Dendritic cell treated with granulocyte-macrophage colony-stimulating factor and Interleukin-4, amounts not matched to agents 40 ng/mL and 50 ng/mL, for 4 days (primary cell): ENCODE measurements at regions not wholly inside any gene's neighbourhood (a gene's known extent, or its start where the extent isn't known, plus 50 kb on each side); places are given as distances from the start of the nearest gene placed in this dataset.

Source experiments
- H3K27ac Mint-ChIP-seq: one replicate; pipeline ENCODE4 v1.8.0; 2022; ENCODE audit warnings: mild to moderate bottlenecking, mixed read lengths
- H3K27me3 Mint-ChIP-seq: one replicate; pipeline ENCODE4 v1.8.0; 2022; ENCODE audit warnings: mild to moderate bottlenecking, mixed read lengths
- H3K36me3 Mint-ChIP-seq: one replicate; pipeline ENCODE4 v1.8.0; 2022; ENCODE audit warnings: low read depth, mixed read lengths
- H3K4me1 Mint-ChIP-seq: one replicate; pipeline ENCODE4 v1.8.0; 2022; ENCODE audit warnings: low read depth, mixed read lengths
- H3K4me3 Mint-ChIP-seq: one replicate; pipeline ENCODE4 v1.8.0; 2022; ENCODE audit warnings: mild to moderate bottlenecking, moderate library complexity, mixed read lengths
- H3K9me3 Mint-ChIP-seq: one replicate; pipeline ENCODE4 v1.8.0; 2022; ENCODE audit warnings: mixed read lengths
- intact Hi-C: fragments of 100-400 bp; cut with micrococcal nuclease; formaldehyde crosslinking; loops from one replicate; pipeline ENCODE4 v1.15.0; 2022

DNA sequence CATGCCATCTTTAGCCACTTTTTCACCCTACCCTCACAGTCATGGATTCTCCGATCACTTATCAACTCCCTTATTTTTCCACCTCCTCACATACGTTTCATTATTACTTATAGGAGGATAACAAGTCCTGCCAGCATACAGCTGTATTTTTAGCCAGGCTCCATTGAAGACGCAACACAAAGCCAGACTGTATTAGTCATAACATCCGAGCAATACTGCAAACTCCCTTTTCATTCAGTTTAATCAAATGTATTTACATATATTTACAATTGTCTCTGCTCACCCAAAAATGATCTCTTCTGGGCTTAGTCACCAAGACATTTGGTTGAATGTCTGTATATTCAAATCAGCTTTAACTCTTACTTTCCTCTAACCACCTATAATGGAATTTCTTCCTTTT, 126.4 kb upstream of the PRLR start:
- H3K27me3 Mint-ChIP-seq = no peaks in the 10 kb centered on the region
- no peaks in the 10 kb centered on the region for H3K36me3 Mint-ChIP-seq
- H3K9me3 Mint-ChIP-seq = peaks cover 28% of the 10 kb centered on the region
- H3K27ac Mint-ChIP-seq = no peak overlapping the region
- intact Hi-C loops = no loop called here
- H3K4me1 Mint-ChIP-seq = no peaks in the 10 kb centered on the region
- no peak overlapping the region for H3K4me3 Mint-ChIP-seq

GRCh38 chr5:35354751-35355150, 124.5 kb upstream of the PRLR start:
- H3K36me3 Mint-ChIP-seq = no peaks in the 10 kb centered on the region
- no peaks in the 10 kb centered on the region for H3K4me1 Mint-ChIP-seq
- no peaks in the 10 kb centered on the region for H3K27me3 Mint-ChIP-seq
- no peak overlapping the region for H3K27ac Mint-ChIP-seq
- H3K4me3 Mint-ChIP-seq = no peak overlapping the region
- intact Hi-C loops = no loop called here
- peaks cover 48% of the 10 kb centered on the region for H3K9me3 Mint-ChIP-seq

DNA sequence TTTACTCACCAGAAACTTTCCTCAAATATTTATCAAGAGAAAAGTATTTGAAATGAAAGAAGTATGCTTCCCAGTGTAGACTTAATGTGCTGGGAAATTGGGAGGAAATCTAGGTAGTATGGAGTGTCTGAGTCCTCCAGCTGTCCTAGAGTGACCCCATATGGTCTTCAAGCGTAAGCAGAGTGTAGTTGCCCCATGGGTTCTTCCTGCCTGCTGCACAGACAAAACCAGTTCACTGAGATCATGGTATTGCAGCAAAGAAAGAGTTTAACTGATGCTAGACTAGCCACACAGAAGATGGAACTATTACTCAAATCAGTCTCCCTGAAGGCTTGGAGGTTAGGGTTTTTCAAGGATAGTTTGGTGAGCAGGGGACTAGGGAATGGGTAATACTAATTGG, 114.9 kb upstream of the PRLR start:
- no peaks in the 10 kb centered on the region for H3K4me1 Mint-ChIP-seq
- no peaks in the 10 kb centered on the region for H3K27me3 Mint-ChIP-seq
- intact Hi-C loops = no loop called here
- no peak overlapping the region for H3K27ac Mint-ChIP-seq
- no peaks in the 10 kb centered on the region for H3K36me3 Mint-ChIP-seq
- H3K4me3 Mint-ChIP-seq = no peak overlapping the region
- peaks cover 44% of the 10 kb centered on the region for H3K9me3 Mint-ChIP-seq

GRCh38 chr5:35342664-35343063, 112.4 kb upstream of the PRLR start:
- intact Hi-C loops = no loop called here
- H3K4me3 Mint-ChIP-seq = no peak overlapping the region
- H3K27me3 Mint-ChIP-seq = no peaks in the 10 kb centered on the region
- H3K36me3 Mint-ChIP-seq = no peaks in the 10 kb centered on the region
- no peak overlapping the region for H3K27ac Mint-ChIP-seq
- H3K9me3 Mint-ChIP-seq = peaks cover 27% of the 10 kb centered on the region
- H3K4me1 Mint-ChIP-seq = no peaks in the 10 kb centered on the region

- Mint-ChIP-seq H3K4me1 (peaks cover 5% of the 10 kb centered on the region), H3K36me3 (no peaks in the 10 kb centered on the region), H3K27me3 (no peaks in the 10 kb centered on the region), H3K4me3 (no peak overlapping the region), H3K27ac (no peak overlapping the region), H3K9me3 (peaks cover 17% of the 10 kb centered on the region)
- intact Hi-C loops = no loop called here
These were observed 110.9 kb upstream of the PRLR start for GRCh38 chr5:35341189-35341588.

DNA sequence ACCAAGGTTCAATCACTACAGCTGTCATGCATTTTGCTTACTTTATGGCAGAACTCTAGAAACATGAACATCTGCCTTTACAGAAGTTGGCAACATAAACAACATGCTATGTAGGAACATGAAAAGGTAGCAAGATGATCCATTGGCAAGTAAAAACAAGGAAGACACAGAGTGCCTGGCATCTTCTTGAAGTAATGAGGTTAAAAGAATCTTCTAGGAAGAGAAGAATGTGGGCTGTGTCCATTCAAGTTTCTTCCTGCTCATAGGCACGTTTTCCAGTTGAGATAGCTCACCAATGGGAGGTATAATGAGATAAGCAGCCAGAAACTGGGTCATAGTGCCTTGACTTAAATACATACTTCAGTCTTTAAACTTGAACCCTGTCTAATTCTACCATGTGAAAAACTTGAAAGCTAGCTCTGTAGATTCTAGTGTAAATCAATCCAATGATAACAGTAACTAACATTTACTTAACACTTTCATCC, 109.4 kb upstream of the PRLR start:
- Mint-ChIP-seq H3K36me3 (no peaks in the 10 kb centered on the region), H3K27me3 (no peaks in the 10 kb centered on the region), H3K4me3 (no peak overlapping the region), H3K27ac (no peak overlapping the region), H3K4me1 (peaks cover 5% of the 10 kb centered on the region), H3K9me3 (peaks cover 5% of the 10 kb centered on the region)
- intact Hi-C loops = no loop called here

DNA sequence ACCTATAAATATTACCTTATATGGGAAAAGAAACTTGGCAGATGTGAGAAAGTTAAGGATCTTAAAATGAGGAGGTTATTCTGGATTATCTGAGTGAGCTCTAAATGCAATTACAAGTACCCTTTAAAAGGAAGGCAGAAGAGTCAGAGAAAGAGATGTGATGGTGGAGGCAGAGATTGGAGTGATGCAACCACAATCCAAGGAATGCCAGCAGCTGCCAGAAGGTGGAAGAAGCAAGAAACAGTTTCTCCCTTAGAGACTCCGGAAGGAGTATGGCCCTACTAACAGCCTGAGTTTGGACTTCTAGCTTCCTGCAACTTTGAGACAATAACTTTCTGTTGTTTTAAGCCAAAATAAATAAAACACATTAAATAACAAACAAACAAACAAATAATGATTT, 108.7 kb upstream of the PRLR start:
- H3K9me3 Mint-ChIP-seq = peaks cover 5% of the 10 kb centered on the region
- H3K4me3 Mint-ChIP-seq = no peak overlapping the region
- peaks cover 5% of the 10 kb centered on the region for H3K4me1 Mint-ChIP-seq
- no peaks in the 10 kb centered on the region for H3K36me3 Mint-ChIP-seq
- no peaks in the 10 kb centered on the region for H3K27me3 Mint-ChIP-seq
- intact Hi-C loops = no loop called here
- no peak overlapping the region for H3K27ac Mint-ChIP-seq

- intact Hi-C loops = no loop called here
- H3K27me3 Mint-ChIP-seq = no peaks in the 10 kb centered on the region
- peaks cover 5% of the 10 kb centered on the region for H3K4me1 Mint-ChIP-seq
- no peaks in the 10 kb centered on the region for H3K36me3 Mint-ChIP-seq
- no peak overlapping the region for H3K4me3 Mint-ChIP-seq
- H3K27ac Mint-ChIP-seq = no peak overlapping the region
- H3K9me3 Mint-ChIP-seq = peaks cover 5% of the 10 kb centered on the region
These were observed 107.8 kb upstream of the PRLR start for GRCh38 chr5:35338157-35338453.

DNA sequence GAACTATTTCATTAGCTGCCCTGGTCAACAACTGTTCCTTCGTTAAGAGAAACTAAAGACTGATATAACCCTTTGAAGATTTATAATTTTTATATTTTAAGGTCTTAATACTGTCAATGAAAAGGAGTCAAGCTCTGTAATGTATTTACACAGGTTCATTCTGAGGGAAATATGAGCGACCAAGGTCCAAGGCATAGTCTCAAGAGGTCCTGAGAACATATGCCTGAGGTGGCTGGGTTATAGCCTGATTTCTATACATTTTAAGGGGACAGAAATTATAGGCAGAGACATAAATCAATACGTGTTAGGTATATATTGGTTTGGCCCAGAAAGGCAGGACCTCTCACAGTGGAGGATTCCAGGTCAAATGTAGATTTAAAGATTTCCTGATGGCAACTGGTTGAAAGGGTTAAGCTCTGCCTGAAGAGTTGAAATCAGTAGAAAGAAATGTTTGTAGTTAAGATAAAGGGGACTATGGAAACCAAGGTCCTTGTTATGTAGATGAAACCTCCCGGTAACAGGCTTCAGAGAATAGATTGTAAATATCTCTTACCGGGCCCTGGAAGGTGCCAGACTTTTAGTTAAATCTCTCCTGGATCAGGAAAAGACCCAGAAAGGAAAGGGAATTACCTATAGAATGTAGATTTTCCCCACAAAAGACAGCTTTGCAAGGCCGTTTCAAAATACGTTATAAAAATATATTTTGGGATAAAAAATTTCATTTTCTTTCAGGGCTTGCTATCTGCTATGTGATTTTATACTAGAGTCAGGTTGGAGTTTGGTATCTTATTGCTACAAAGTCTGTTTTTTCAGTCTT, 107.3 kb upstream of the PRLR start:
- Mint-ChIP-seq H3K36me3 (no peaks in the 10 kb centered on the region), H3K27me3 (no peaks in the 10 kb centered on the region), H3K4me1 (peaks cover 5% of the 10 kb centered on the region), H3K27ac (no peak overlapping the region), H3K4me3 (no peak overlapping the region), H3K9me3 (peaks cover 5% of the 10 kb centered on the region)
- intact Hi-C loops = no loop called here

DNA sequence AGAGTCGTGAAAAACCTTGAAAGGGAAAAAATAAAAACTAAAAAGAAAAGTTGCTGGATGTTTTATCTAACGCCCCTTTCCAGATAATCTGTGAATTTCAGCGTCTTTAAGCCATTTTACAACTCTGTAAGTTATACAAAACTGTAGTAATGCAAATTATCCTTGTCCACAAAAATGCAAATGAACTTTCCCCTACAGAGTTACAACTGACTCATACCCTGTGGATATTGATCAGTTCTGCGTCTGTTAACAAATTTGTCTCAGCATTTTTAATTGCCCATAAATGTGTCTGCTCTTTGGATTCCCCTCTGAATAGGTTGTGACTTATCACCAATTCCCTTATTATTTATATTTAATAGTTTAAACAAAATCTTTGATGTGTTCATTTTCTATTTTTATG, 105.9 kb upstream of the PRLR start:
- Mint-ChIP-seq H3K27me3 (no peaks in the 10 kb centered on the region), H3K27ac (no peak overlapping the region), H3K4me3 (no peak overlapping the region), H3K36me3 (no peaks in the 10 kb centered on the region), H3K4me1 (peaks cover 8% of the 10 kb centered on the region), H3K9me3 (peaks cover 5% of the 10 kb centered on the region)
- intact Hi-C loops = no loop called here

DNA sequence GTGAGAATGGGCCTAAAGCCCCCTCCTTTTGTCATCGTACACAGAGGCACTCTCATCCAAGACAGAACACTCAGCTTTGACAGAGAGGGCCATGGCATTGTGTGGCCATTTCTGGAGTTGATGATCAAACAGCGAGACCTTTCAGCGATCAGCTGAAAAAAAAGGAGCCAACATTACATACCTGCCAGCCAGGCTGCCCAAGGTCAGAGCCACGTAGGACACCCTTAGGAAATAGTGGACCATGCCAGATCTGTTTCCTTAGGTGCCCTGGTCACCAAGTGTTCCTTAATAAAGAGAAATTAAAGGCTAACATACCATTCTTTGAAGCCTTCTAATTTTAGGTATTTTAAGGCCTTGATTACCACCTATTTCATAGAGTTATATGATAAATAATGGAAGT, 105.5 kb upstream of the PRLR start:
- H3K36me3 Mint-ChIP-seq = no peaks in the 10 kb centered on the region
- peaks cover 5% of the 10 kb centered on the region for H3K9me3 Mint-ChIP-seq
- H3K27ac Mint-ChIP-seq = no peak overlapping the region
- peaks cover 10% of the 10 kb centered on the region for H3K4me1 Mint-ChIP-seq
- H3K27me3 Mint-ChIP-seq = no peaks in the 10 kb centered on the region
- intact Hi-C loops = no loop called here
- no peak overlapping the region for H3K4me3 Mint-ChIP-seq

DNA sequence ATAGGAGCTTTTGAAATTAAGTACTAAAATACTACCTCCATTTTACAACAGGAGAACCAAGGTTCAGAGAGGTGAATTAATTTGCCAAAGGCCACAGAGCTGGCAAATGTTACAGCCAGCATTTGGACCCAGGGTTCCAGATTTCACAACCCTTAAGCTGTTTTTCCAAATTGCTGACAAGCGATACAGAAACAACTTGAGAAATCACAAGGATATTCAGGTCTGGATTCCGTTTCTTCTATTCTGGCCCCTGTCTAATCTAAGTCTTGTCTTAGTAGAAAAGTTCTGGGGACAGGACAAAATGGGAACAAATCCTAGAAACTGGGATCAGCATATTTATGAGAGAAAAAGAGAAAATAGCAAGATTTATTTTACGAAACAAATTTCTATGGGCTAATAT, 103.1 kb upstream of the PRLR start:
- peaks cover 10% of the 10 kb centered on the region for H3K4me1 Mint-ChIP-seq
- H3K4me3 Mint-ChIP-seq = no peak overlapping the region
- H3K36me3 Mint-ChIP-seq = no peaks in the 10 kb centered on the region
- no peaks in the 10 kb centered on the region for H3K9me3 Mint-ChIP-seq
- intact Hi-C loops = no loop called here
- no peak overlapping the region for H3K27ac Mint-ChIP-seq
- no peaks in the 10 kb centered on the region for H3K27me3 Mint-ChIP-seq

DNA sequence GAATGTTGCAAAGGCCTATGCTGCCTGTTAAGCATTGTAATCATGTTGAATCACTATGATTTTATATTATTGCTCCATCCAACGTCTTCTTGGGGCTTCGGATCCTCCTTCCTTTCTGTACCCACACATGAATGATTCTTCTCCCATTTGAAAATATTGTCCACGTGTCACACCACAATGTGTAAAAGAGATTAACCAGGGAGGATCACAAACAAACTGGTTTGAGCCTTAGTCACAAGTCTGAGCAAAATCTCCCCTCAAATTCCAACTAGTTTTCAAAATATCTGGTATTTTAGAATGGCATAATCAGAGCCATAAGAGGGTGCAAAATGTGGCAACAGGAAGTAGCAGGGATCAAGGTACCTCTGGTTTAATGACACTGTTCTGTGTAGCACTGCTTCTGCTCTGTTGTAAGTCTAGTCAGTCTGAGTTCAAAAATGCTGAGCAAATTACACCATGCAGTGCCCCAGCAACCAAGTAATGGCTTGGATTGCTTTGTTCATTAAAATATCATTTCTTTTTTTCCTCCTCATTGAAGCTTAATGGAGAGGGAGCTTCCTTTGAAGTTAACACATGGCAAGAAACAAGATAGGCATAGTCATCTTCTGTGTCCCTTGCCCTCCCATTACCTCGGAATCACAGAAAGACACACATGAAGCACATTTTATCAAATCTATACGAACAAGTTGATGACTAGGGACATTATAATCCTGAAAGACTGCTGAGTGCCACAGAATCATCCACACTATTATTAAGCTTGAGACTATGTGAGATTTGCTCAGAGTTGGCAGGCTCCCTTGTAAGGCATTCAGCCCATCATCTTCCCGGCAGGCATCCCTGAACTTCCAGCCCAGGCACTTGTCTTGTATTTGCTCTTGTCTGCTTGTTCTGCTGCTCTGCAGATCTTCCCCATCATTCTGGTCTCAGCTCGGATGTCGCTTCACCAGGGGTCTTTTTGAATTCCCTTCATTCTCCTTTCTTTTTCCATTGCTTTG, 102.0 kb upstream of the PRLR start:
- Mint-ChIP-seq H3K36me3 (no peaks in the 10 kb centered on the region), H3K27ac (no peak overlapping the region), H3K27me3 (no peaks in the 10 kb centered on the region), H3K4me1 (peaks cover 10% of the 10 kb centered on the region), H3K9me3 (peaks cover 5% of the 10 kb centered on the region), H3K4me3 (no peak overlapping the region)
- intact Hi-C loops = no loop called here

DNA sequence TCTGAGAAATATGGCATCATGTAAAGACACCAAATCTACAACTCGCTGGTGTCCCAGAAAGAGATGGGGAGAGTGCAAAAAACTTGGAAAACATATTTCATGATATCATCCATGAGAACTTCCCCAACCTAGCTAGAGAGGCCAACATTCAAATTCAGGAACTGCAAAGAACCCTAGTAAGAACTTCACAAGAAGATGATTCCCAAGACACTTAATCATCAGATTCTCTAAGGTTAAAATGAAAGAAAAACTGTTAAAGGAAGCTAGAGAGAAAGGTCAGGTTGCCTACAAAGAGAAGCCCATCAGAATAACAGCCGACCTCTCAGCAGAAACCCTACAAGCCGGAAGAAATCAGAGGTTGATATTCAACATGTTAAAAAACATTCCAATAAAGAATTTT, 95.5 kb upstream of the PRLR start:
- Mint-ChIP-seq H3K9me3 (peaks cover 13% of the 10 kb centered on the region), H3K4me3 (no peak overlapping the region), H3K4me1 (peaks cover 11% of the 10 kb centered on the region), H3K27ac (no peak overlapping the region), H3K27me3 (no peaks in the 10 kb centered on the region), H3K36me3 (no peaks in the 10 kb centered on the region)
- intact Hi-C loops = no loop called here
